Activated T-helper 2 cell treated with anti-CD3 and anti-CD28 coated beads, Interferon-gamma antibody, Interleukin-2, Interleukin-4, amounts not matched to agents 10 μg/mL and 5 μg/mL and 100 μg/mL, durations not matched to agents 14 hours and 24 hours and 36 hours (primary cell): ENCODE measurements at regions not wholly inside any gene's neighbourhood (a gene's known extent, or its start where the extent isn't known, plus 50 kb on each side); places are given as distances from the start of the nearest gene placed in this dataset.

Experiments
- DNase-seq: peaks from one replicate; pipeline ENCODE4 v3.0.0; 2021; ENCODE audit warnings: low spot score
- H3K27ac Mint-ChIP-seq: one replicate; pipeline ENCODE4 v1.8.0; 2021; ENCODE audit warnings: mixed read lengths
- H3K27me3 Mint-ChIP-seq: one replicate; pipeline ENCODE4 v1.8.0; 2021; ENCODE audit warnings: low read depth, mixed read lengths
- H3K36me3 Mint-ChIP-seq: one replicate; pipeline ENCODE4 v1.8.0; 2021; ENCODE audit warnings: low read depth, mixed read lengths
- H3K4me1 Mint-ChIP-seq: one replicate; pipeline ENCODE4 v1.8.0; 2021; ENCODE audit warnings: low read depth, mixed read lengths
- H3K4me3 Mint-ChIP-seq: one replicate; pipeline ENCODE4 v1.8.0; 2021; ENCODE audit warnings: low read depth, mild to moderate bottlenecking, moderate library complexity, mixed read lengths
- H3K9me3 Mint-ChIP-seq: one replicate; pipeline ENCODE4 v1.8.0; 2021; ENCODE audit warnings: mixed read lengths
- intact Hi-C: fragments of 100-400 bp; cut with micrococcal nuclease; formaldehyde crosslinking; loops from one replicate; pipeline ENCODE4 v1.15.1; 2023

GRCh38 chr1:198932351-198932991 lies 293.6 kb downstream of the PTPRC start:
- peak overlapping the region; percentile 87 for H3K27ac Mint-ChIP-seq
- peaks cover 11% of the 10 kb centered on the region for H3K36me3 Mint-ChIP-seq
- H3K4me3 Mint-ChIP-seq = peak overlapping the region; percentile 87
- H3K4me1 Mint-ChIP-seq = peaks cover 38% of the 10 kb centered on the region
- intact Hi-C loops = loop anchor here (5.0 kb wide), 3 partner anchors 250 to 280 kb away; no protein-coding TSS in a partner anchor
- no peaks in the 10 kb centered on the region for H3K9me3 Mint-ChIP-seq
- no peak for DNase-seq
- H3K27me3 Mint-ChIP-seq = no peaks in the 10 kb centered on the region

DNA sequence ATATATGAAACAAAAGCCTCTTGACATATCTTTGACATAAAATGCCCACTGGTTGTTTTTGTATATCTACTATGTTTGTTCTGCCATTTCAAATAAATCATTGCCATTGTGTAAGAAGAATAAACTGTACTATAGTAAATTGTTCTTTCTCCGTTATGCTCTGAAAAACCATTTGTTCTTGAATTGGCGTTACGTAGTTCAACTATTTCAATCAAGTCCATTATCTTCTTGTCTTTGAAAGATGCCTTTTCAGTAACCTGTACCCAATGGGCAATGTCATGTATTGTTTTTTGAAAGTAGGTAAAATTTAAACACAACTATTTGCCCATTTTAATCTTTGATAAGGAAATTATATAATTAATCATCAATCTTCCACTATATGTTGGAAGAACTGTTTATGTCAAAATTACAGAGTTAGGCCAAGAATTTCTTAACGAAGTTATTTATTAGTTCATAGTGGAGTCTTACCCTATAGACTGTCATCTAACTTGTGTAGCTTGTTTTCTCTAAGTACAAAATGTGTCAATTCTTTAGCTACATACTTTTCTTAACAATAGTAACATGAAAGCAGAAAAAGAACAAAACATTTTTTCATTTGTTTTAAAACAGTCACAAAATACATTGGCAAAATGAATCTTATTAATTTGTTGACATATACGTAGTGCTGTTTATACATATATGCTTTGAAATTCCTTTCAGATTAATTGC lies 294.8 kb downstream of the PTPRC start:
- intact Hi-C loops = loop anchor here (5.0 kb wide), 3 partner anchors 251 to 281 kb away; no protein-coding TSS in a partner anchor
- no peak for DNase-seq
- Mint-ChIP-seq H3K4me3 (no peak overlapping the region), H3K36me3 (peaks cover 11% of the 10 kb centered on the region), H3K4me1 (peaks cover 44% of the 10 kb centered on the region), H3K9me3 (no peaks in the 10 kb centered on the region), H3K27ac (peak overlapping the region; percentile 70), H3K27me3 (no peaks in the 10 kb centered on the region)

DNA sequence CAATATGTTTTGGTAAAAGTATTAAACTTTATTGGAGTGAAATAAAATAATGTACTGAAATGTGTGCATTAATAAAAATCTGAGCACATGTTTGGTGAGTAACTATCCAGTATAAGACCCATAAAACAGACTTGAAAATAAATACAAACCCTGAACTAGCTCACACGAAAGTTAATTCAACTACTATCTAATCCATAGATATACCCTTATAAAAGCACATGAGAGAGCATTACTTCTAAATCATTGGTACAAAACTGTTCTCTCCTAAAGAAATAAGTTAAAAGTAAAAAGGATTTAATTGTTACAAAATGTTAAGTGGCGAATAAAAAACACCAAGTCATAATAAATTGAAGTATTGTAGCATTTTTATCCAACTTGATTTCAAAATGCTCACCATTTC lies 295.6 kb downstream of the PTPRC start:
- Mint-ChIP-seq H3K36me3 (peaks cover 11% of the 10 kb centered on the region), H3K27me3 (no peaks in the 10 kb centered on the region), H3K4me1 (peaks cover 40% of the 10 kb centered on the region), H3K9me3 (no peaks in the 10 kb centered on the region), H3K4me3 (no peak overlapping the region), H3K27ac (no peak overlapping the region)
- intact Hi-C loops = loop anchor here (5.0 kb wide), 3 partner anchors 252 to 282 kb away; no protein-coding TSS in a partner anchor
- DNase-seq = no peak

DNA sequence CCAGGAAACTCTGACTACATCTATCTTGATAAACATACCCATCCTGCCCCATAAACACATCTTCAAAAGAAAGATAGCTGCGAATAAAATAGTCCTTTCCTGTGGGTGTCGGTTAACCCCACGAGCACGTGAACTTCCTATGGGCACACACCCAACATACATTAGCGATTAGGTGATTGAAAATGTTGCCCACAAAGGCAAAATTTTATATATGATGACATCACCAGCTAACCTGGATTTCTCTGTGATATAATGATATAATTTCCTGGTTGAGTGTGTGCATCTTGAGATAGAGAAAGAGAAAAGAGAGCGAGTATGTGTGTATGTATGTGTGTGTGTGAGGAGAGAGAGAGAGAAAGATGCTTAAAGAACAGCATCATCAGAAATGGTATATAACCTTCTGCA lies 296.1 kb downstream of the PTPRC start:
- Mint-ChIP-seq H3K27me3 (no peaks in the 10 kb centered on the region), H3K27ac (no peak overlapping the region), H3K4me3 (no peak overlapping the region), H3K9me3 (no peaks in the 10 kb centered on the region), H3K36me3 (peaks cover 11% of the 10 kb centered on the region), H3K4me1 (peaks cover 39% of the 10 kb centered on the region)
- intact Hi-C loops = loop anchor here (1.0 to 5.0 kb wide), 9 partner anchors 13 to 292 kb away; no protein-coding TSS in a partner anchor
- peak; percentile 75 for DNase-seq

- intact Hi-C loops = loop anchor here (1.0 to 5.0 kb wide), 6 partner anchors 13 to 292 kb away; no protein-coding TSS in a partner anchor
- Mint-ChIP-seq H3K4me1 (peaks cover 34% of the 10 kb centered on the region), H3K9me3 (peaks cover 1% of the 10 kb centered on the region), H3K27ac (no peak overlapping the region), H3K4me3 (no peak overlapping the region), H3K27me3 (no peaks in the 10 kb centered on the region), H3K36me3 (peaks cover 11% of the 10 kb centered on the region)
- DNase-seq = peak; percentile 34
These were observed 296.6 kb downstream of the PTPRC start for GRCh38 chr1:198935306-198935921.

GRCh38 chr1:198936371-198937083 lies 297.7 kb downstream of the PTPRC start:
- peaks cover 33% of the 10 kb centered on the region for H3K4me1 Mint-ChIP-seq
- H3K27me3 Mint-ChIP-seq = no peaks in the 10 kb centered on the region
- peaks cover 16% of the 10 kb centered on the region for H3K36me3 Mint-ChIP-seq
- no peak overlapping the region for H3K4me3 Mint-ChIP-seq
- H3K9me3 Mint-ChIP-seq = peaks cover 9% of the 10 kb centered on the region
- peak overlapping the region; percentile 93 for H3K27ac Mint-ChIP-seq
- no peak for DNase-seq
- intact Hi-C loops = loop anchor here (1.0 to 5.0 kb wide), 10 partner anchors 41 to 307 kb away; no protein-coding TSS in a partner anchor

- no peaks in the 10 kb centered on the region for H3K27me3 Mint-ChIP-seq
- H3K4me3 Mint-ChIP-seq = no peak overlapping the region
- intact Hi-C loops = loop anchor here (1.0 to 5.0 kb wide), 10 partner anchors 40 to 306 kb away; no protein-coding TSS in a partner anchor
- peak overlapping the region; percentile 93 for H3K27ac Mint-ChIP-seq
- DNase-seq = peak; percentile 66
- H3K36me3 Mint-ChIP-seq = peaks cover 15% of the 10 kb centered on the region
- peaks cover 12% of the 10 kb centered on the region for H3K9me3 Mint-ChIP-seq
- peaks cover 30% of the 10 kb centered on the region for H3K4me1 Mint-ChIP-seq
These were observed 298.6 kb downstream of the PTPRC start for GRCh38 chr1:198937231-198938031.

DNA sequence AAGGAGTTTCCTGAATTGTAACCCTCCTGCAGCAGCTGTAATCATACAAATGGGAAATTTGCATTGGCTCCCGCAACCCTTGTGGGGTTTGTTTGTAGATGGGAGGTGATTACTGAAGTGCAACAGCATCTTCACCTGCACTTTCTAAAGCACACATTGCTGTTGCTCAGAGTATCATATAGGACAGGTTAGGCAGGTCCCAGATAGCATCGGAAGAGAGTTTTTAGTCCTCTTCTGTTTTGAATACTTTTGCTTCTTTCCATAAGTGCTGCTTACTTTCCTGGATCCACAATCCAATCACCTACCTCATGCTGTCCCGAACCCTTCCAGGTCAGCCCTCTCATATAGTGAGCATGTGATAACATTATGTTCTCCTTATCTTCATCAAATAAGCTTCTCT lies 300.4 kb downstream of the PTPRC start:
- no peak overlapping the region for H3K4me3 Mint-ChIP-seq
- no peaks in the 10 kb centered on the region for H3K27me3 Mint-ChIP-seq
- intact Hi-C loops = loop anchor here (5.0 kb wide), 5 partner anchors 38 to 288 kb away; no protein-coding TSS in a partner anchor
- DNase-seq = no peak
- no peak overlapping the region for H3K27ac Mint-ChIP-seq
- H3K4me1 Mint-ChIP-seq = peaks cover 18% of the 10 kb centered on the region
- peaks cover 7% of the 10 kb centered on the region for H3K36me3 Mint-ChIP-seq
- H3K9me3 Mint-ChIP-seq = peaks cover 12% of the 10 kb centered on the region

- DNase-seq = no peak
- Mint-ChIP-seq H3K4me1 (peaks cover 18% of the 10 kb centered on the region), H3K4me3 (no peak overlapping the region), H3K9me3 (peaks cover 12% of the 10 kb centered on the region), H3K27me3 (no peaks in the 10 kb centered on the region), H3K36me3 (peaks cover 7% of the 10 kb centered on the region), H3K27ac (no peak overlapping the region)
- intact Hi-C loops = loop anchor here (5.0 kb wide), 5 partner anchors 37 to 287 kb away; no protein-coding TSS in a partner anchor
These were observed 301.1 kb downstream of the PTPRC start for GRCh38 chr1:198939956-198940355.

DNA sequence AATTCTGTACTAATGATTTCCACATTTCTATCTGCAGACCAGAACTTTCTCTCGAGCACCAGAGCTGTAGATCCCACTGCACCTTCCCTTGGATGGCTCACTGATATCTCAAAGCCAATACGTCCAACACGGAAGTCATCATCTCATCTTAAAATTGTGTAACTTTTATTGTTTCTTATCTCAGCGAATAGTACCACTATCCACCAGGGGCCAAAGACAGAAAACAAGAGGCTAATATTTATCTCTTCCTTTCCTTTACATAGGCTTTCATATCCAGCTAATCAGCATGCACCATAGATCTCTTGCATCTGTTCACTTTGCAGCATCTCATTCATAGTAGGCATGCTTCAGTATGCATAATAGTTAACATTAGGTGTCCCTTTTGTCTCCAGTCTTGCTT lies 303.6 kb downstream of the PTPRC start:
- DNase-seq = no peak
- H3K9me3 Mint-ChIP-seq = peaks cover 12% of the 10 kb centered on the region
- H3K4me3 Mint-ChIP-seq = no peak overlapping the region
- intact Hi-C loops = no loop called here
- no peaks in the 10 kb centered on the region for H3K27me3 Mint-ChIP-seq
- H3K36me3 Mint-ChIP-seq = peaks cover 7% of the 10 kb centered on the region
- H3K27ac Mint-ChIP-seq = no peak overlapping the region
- peaks cover 15% of the 10 kb centered on the region for H3K4me1 Mint-ChIP-seq

- no peak overlapping the region for H3K27ac Mint-ChIP-seq
- no peak overlapping the region for H3K4me3 Mint-ChIP-seq
- intact Hi-C loops = no loop called here
- no peaks in the 10 kb centered on the region for H3K27me3 Mint-ChIP-seq
- H3K9me3 Mint-ChIP-seq = peaks cover 12% of the 10 kb centered on the region
- H3K36me3 Mint-ChIP-seq = peaks cover 7% of the 10 kb centered on the region
- DNase-seq = no peak
- H3K4me1 Mint-ChIP-seq = peaks cover 7% of the 10 kb centered on the region
These were observed 304.8 kb downstream of the PTPRC start for GRCh38 chr1:198943484-198944187.
